ENCODE measurements at regions not wholly inside any gene's neighbourhood (a gene's known extent, or its start where the extent isn't known, plus 50 kb on each side); places are given as distances from the start of the nearest gene placed in this dataset.

DNA sequence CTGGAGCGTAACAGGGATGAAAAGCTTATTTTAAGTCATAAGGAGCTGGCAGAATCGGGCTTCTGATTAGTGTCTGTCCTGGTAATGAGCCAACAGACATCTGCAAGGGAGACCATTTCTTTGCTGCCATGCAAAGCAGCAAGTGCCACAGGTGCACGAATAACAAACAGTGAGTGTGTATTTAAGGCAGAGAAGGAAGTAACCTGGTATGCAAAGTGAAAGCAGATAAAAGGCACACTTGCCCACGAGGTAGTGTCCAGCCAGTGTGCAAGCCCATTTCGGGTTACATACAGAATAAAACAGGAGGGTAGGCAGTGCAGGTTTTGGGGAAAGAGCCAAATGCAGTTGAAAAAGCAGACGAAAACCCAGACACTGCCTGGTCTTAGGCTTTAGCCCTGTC is 1153.7 kb downstream of the SI start:
- Histone ChIP-seq H3K27ac (ENCODE audit: low read depth, low read length, poor library complexity, severe bottlenecking) (no peak overlapping the region), H3K27me3 (replicated peaks; ENCODE audit: insufficient read depth, low read depth, low read length, poor library complexity) (no peaks in the 10 kb centered on the region), H3K4me3 (ENCODE audit: low read depth, low read length, poor library complexity, severe bottlenecking) (no peak overlapping the region), H3K4me1 (ENCODE audit: insufficient read depth, low read length, poor library complexity, severe bottlenecking) (peaks cover 11% of the 10 kb centered on the region), H3K36me3 (ENCODE audit: insufficient read depth, low read length, poor library complexity, severe bottlenecking) (no peaks in the 10 kb centered on the region), H3K9me3 (ENCODE audit: low read depth, low read length, poor library complexity, severe bottlenecking) (no peaks in the 10 kb centered on the region)
- no peak for DNase-seq (ENCODE audit: low spot score)
- TF ChIP-seq EZH2 (IDR thresholded peaks at IDR 0.05; ENCODE audit: borderline replicate concordance, low read depth, low read length, poor library complexity, severe bottlenecking) = no peak
- TF ChIP-seq CTCF (conservative IDR thresholded peaks at IDR 0.05; ENCODE audit: low read depth, low read length) = no peak
- CTCF ChIA-PET = no interaction called here
- BruUV-seq (replicated peaks) = no TSS peak
- POLR2A ChIA-PET (ENCODE audit: low non-redundant PET) = no interaction called here
- intact Hi-C loops (cut with micrococcal nuclease; ENCODE audit: unreplicated experiment) = no loop called here

- intact Hi-C loops (cut with micrococcal nuclease; ENCODE audit: unreplicated experiment) = loop anchor here (5.0 kb wide), 1 partner anchor 1273 kb away; no protein-coding TSS in a partner anchor
- TF ChIP-seq CTCF (conservative IDR thresholded peaks at IDR 0.05; ENCODE audit: low read depth, low read length) (no peak), EZH2 (IDR thresholded peaks at IDR 0.05; ENCODE audit: borderline replicate concordance, low read depth, low read length, poor library complexity, severe bottlenecking) (no peak)
- no peak for DNase-seq (ENCODE audit: low spot score)
- Histone ChIP-seq H3K27me3 (replicated peaks; ENCODE audit: insufficient read depth, low read depth, low read length, poor library complexity) (no peaks in the 10 kb centered on the region), H3K27ac (ENCODE audit: low read depth, low read length, poor library complexity, severe bottlenecking) (no peak overlapping the region), H3K4me1 (ENCODE audit: insufficient read depth, low read length, poor library complexity, severe bottlenecking) (no peaks in the 10 kb centered on the region), H3K4me3 (ENCODE audit: low read depth, low read length, poor library complexity, severe bottlenecking) (no peak overlapping the region), H3K36me3 (ENCODE audit: insufficient read depth, low read length, poor library complexity, severe bottlenecking) (no peaks in the 10 kb centered on the region), H3K9me3 (ENCODE audit: low read depth, low read length, poor library complexity, severe bottlenecking) (no peaks in the 10 kb centered on the region)
- no TSS peak for BruUV-seq (replicated peaks)
- ChIA-PET CTCF (no interaction called here), POLR2A (ENCODE audit: low non-redundant PET) (no interaction called here)
These were observed 1159.1 kb downstream of the SI start for GRCh38 chr3:163919154-163919553.

GRCh38 chr3:163916596-163917560 is 1161.4 kb downstream of the SI start:
- CTCF ChIA-PET = no interaction called here
- intact Hi-C loops (cut with micrococcal nuclease; ENCODE audit: unreplicated experiment) = loop anchor here (5.0 kb wide), 1 partner anchor 1275 kb away; no protein-coding TSS in a partner anchor

More at GRCh38 chr3:163916596-163917560, 1161.4 kb downstream of the SI start:
- Histone ChIP-seq H3K9me3 (ENCODE audit: low read depth, low read length, poor library complexity, severe bottlenecking) (no peaks in the 10 kb centered on the region), H3K27me3 (replicated peaks; ENCODE audit: insufficient read depth, low read depth, low read length, poor library complexity) (no peaks in the 10 kb centered on the region), H3K4me1 (ENCODE audit: insufficient read depth, low read length, poor library complexity, severe bottlenecking) (no peaks in the 10 kb centered on the region), H3K27ac (ENCODE audit: low read depth, low read length, poor library complexity, severe bottlenecking) (no peak overlapping the region), H3K4me3 (ENCODE audit: low read depth, low read length, poor library complexity, severe bottlenecking) (no peak overlapping the region), H3K36me3 (ENCODE audit: insufficient read depth, low read length, poor library complexity, severe bottlenecking) (no peaks in the 10 kb centered on the region)
- DNase-seq (ENCODE audit: low spot score) = peak; percentile 52
- POLR2A ChIA-PET (ENCODE audit: low non-redundant PET) = no interaction called here
- TF ChIP-seq CTCF (conservative IDR thresholded peaks at IDR 0.05; ENCODE audit: low read depth, low read length) (peak; percentile 62), EZH2 (IDR thresholded peaks at IDR 0.05; ENCODE audit: borderline replicate concordance, low read depth, low read length, poor library complexity, severe bottlenecking) (no peak)
- BruUV-seq (replicated peaks) = no TSS peak

Measured in A673 (cell line).